ENCODE measurements at regions not wholly inside any gene's neighbourhood (a gene's known extent, or its start where the extent isn't known, plus 50 kb on each side); places are given as distances from the start of the nearest gene placed in this dataset.

- no peaks in the 10 kb centered on the region for H3K36me3 Mint-ChIP-seq (ENCODE audit: insufficient read depth in 1 of 3, low read depth in 3 of 3)
- Histone ChIP-seq H4K8ac (replicated peaks; ENCODE audit: insufficient read length, low read depth, low read length) (no peak overlapping the region), H2BK5ac (ENCODE audit: insufficient read length, low read length) (no peak overlapping the region), H2BK15ac (ENCODE audit: low read depth, low read length) (no peak overlapping the region), H3K79me1 (ENCODE audit: insufficient read depth, low read depth, low read length, poor library complexity, severe bottlenecking) (no peaks in the 10 kb centered on the region), H4K20me1 (ENCODE audit: control insufficient read depth, insufficient read depth, insufficient read length) (no peaks in the 10 kb centered on the region), H3K14ac (ENCODE audit: insufficient read depth, low read length) (no peak overlapping the region), H3K9ac (ENCODE audit: extremely low read depth, insufficient read length, low read length) (no peak overlapping the region), H3K79me2 (ENCODE audit: insufficient read depth, low read length) (no peaks in the 10 kb centered on the region), H3K4me2 (ENCODE audit: insufficient read depth, insufficient read length, low read length) (no peak overlapping the region), H2AK5ac (ENCODE audit: insufficient read length, low read length) (no peak overlapping the region), H2BK20ac (ENCODE audit: low read depth, low read length, poor library complexity, severe bottlenecking) (no peak overlapping the region), H3K4ac (ENCODE audit: low read depth, low read length) (no peak overlapping the region), H3K56ac (ENCODE audit: insufficient read length, low read depth, low read length) (no peak overlapping the region), H3K27ac (ENCODE audit: insufficient read length, low read depth, low read length) (no peak overlapping the region), H3K27me3 (ENCODE audit: insufficient read depth, low read length) (no peaks in the 10 kb centered on the region), H3K4me1 (ENCODE audit: insufficient read depth, low read length) (no peaks in the 10 kb centered on the region), H4K5ac (ENCODE audit: insufficient read length, low read depth, low read length) (no peak overlapping the region), H3K23ac (ENCODE audit: insufficient read length, low read depth, low read length) (no peak overlapping the region), H3T11ph (ENCODE audit: low read length) (no peak overlapping the region), H3K23me2 (ENCODE audit: insufficient read length, low read depth, low read length, poor library complexity, severe bottlenecking) (no peaks in the 10 kb centered on the region), H3K18ac (ENCODE audit: insufficient read length, low read depth, low read length) (no peak overlapping the region), H4K91ac (ENCODE audit: insufficient read length, low read depth, low read length) (no peak overlapping the region), H3K9me3 (ENCODE audit: control insufficient read depth, low read depth, low read length) (no peaks in the 10 kb centered on the region), H2BK120ac (ENCODE audit: low read depth, low read length, poor library complexity, severe bottlenecking) (no peak overlapping the region), H2AFZ (ENCODE audit: low read length) (no peak overlapping the region), H2BK12ac (ENCODE audit: insufficient read length, low read depth, low read length) (no peak overlapping the region)
- H3K4me1 Mint-ChIP-seq = no peaks in the 10 kb centered on the region
- no peak overlapping the region for H3K27ac Mint-ChIP-seq
- TF ChIP-seq CTCF (conservative IDR thresholded peaks at IDR 0.05) = no peak
- no peaks in the 10 kb centered on the region for H3K27me3 Mint-ChIP-seq (ENCODE audit: low read depth)
- no peaks in the 10 kb centered on the region for H3K9me3 Mint-ChIP-seq
- WGBS (ENCODE audit: extremely low coverage, insufficient read length, low lambda C conversion rate) = no CpG with 5 or more reads among the region's 4 CpGs
- no peak overlapping the region for H3K4me3 Mint-ChIP-seq
- DNase-seq = no peak
Measured at GRCh38 chr6:69593706-69594105, 203.1 kb downstream of the LMBRD1 start.

All from H9 (cell line).